GM12891 (cell line): ENCODE measurements at regions not wholly inside any gene's neighbourhood (a gene's known extent, or its start where the extent isn't known, plus 50 kb on each side); places are given as distances from the start of the nearest gene placed in this dataset.

Source experiments
- DNase-seq: peaks from one replicate; pipeline ENCODE4 v3.0.0; 2011; ENCODE audit warnings: low spot score; ENCODE audit not compliant: insufficient read length
- FAIRE-seq: peaks from 2 replicates; lab custom pipeline; 2011; peaks lifted over from hg19 to GRCh38; lab: Jason Lieb, UNC
- PAX5 ChIP-seq: IDR thresholded peaks from 2 replicates; pipeline ENCODE4 v1.6.1; 2011; ENCODE audit warnings: low read length, moderate library complexity, mild to moderate bottlenecking; ENCODE audit not compliant: insufficient read depth, severe bottlenecking
- POLR2A ChIP-seq: IDR thresholded peaks from 2 replicates; pipeline ENCODE4 v1.6.1; 2011; ENCODE audit warnings: low read depth, low read length, control low read depth
- POLR2AphosphoS5 ChIP-seq: IDR thresholded peaks from 2 replicates; pipeline ENCODE4 v1.6.1; 2011; ENCODE audit warnings: low read depth, low read length, control low read depth
- POU2F2 ChIP-seq: IDR thresholded peaks from 2 replicates; pipeline ENCODE4 v1.6.1; 2011; ENCODE audit warnings: low read depth, mild to moderate bottlenecking, control low read depth, low read length, moderate library complexity
- SPI1 ChIP-seq: IDR thresholded peaks from 2 replicates; pipeline ENCODE4 v1.6.1; 2011; ENCODE audit warnings: low read depth, low read length, control low read depth
- TAF1 ChIP-seq: IDR thresholded peaks from 2 replicates; pipeline ENCODE4 v1.6.1; 2011; ENCODE audit warnings: low read depth, low read length, control low read depth

DNA sequence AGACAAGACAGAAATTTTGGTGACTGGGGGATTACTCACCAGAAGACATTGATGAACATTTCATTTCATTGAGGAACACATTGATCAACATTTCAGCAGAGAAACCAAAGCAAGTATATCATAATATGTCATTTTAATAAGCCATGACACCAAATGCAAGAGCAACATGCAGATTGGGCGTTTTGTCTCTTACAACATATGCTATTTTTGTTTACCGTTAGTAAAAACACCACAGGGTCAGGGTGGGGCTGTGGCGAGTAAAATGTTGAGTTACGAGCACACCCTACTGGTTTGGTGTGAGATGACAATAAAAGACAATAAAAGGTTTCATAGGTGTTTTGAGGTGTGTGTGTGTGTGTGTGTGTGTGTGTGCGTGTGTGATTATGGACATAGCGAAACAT is 294.5 kb downstream of the PDGFC start:
- FAIRE-seq (no peak), DNase-seq (no peak)
- no peak for TF ChIP-seq POLR2AphosphoS5
- TF ChIP-seq PAX5 = no peak
- no peak for TF ChIP-seq SPI1
- no peak for TF ChIP-seq POU2F2
- no peak for TF ChIP-seq POLR2A
- no peak for TF ChIP-seq TAF1

GRCh38 chr4:156676116-156676851 is 295.3 kb downstream of the PDGFC start:
- FAIRE-seq (no peak), DNase-seq (no peak)
- TF ChIP-seq POU2F2 (no peak), PAX5 (no peak), SPI1 (no peak), TAF1 (no peak), POLR2AphosphoS5 (no peak), POLR2A (no peak)

DNA sequence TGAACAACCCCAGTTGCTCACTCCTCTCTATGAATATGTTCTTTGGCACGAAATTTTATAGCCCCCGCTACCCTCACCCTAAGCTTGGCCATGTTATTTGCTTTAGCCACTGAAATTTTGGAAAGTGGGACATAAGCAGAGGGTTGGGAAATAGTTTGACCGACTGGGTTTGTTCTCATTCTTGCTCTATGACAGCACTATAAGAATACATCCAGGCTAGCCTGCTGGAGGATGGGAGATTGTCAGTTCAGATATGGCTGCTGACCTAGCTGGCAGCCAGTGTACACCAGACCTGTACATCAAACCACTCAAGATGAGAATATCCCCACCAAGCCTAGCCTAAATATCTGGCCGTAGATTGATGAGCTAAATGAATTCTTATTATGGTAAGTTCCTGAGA is 298.1 kb downstream of the PDGFC start:
- DNase-seq (no peak), FAIRE-seq (no peak)
- no peak for TF ChIP-seq POLR2A
- no peak for TF ChIP-seq SPI1
- TF ChIP-seq POU2F2 = no peak
- TF ChIP-seq PAX5 = no peak
- TF ChIP-seq POLR2AphosphoS5 = no peak
- no peak for TF ChIP-seq TAF1

- no peak for DNase-seq
- no peak for FAIRE-seq
Measured at GRCh38 chr4:156672492-156673305, 298.9 kb downstream of the PDGFC start.

GRCh38 chr4:156665780-156666366 is 305.7 kb downstream of the PDGFC start:
- DNase-seq = no peak
- FAIRE-seq = no peak
- TF ChIP-seq PAX5 (no peak), POU2F2 (no peak), POLR2A (no peak), TAF1 (no peak), SPI1 (no peak), POLR2AphosphoS5 (no peak)

More at GRCh38 chr4:156672492-156673305, 298.9 kb downstream of the PDGFC start:
- no peak for TF ChIP-seq TAF1
- TF ChIP-seq POLR2A = no peak
- TF ChIP-seq POLR2AphosphoS5 = no peak
- TF ChIP-seq PAX5 = no peak
- TF ChIP-seq SPI1 = no peak
- TF ChIP-seq POU2F2 = no peak

DNA sequence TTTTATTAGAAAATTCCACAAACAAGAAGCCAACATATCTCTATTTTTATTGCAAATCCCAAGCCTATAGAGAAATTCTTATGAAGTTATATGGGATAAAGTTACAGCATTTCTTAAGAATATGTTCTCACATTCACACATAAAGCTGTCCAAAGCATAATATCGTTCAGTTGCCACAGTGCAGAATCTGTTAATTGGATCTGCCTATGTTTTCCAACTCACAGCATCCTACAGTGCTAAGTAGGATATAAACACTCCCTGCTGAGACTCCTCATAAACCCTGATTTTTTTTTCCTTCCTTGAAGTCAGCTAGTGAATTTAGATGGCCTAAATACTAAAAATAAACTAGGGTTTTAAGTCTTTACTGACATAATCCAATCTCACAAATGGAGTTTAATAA is 307.9 kb downstream of the PDGFC start:
- DNase-seq (no peak), FAIRE-seq (no peak)
- TF ChIP-seq TAF1 (no peak), POU2F2 (no peak), PAX5 (no peak), POLR2A (no peak), POLR2AphosphoS5 (no peak), SPI1 (no peak)

- DNase-seq = no peak
- TF ChIP-seq POLR2A (no peak), POLR2AphosphoS5 (no peak), POU2F2 (no peak), PAX5 (no peak), TAF1 (no peak), SPI1 (no peak)
- FAIRE-seq = no peak
Measured at GRCh38 chr4:156662921-156663320, 308.7 kb downstream of the PDGFC start.

GRCh38 chr4:156661555-156661954 is 310.0 kb downstream of the PDGFC start:
- FAIRE-seq (no peak), DNase-seq (no peak)
- TF ChIP-seq POLR2A = no peak
- no peak for TF ChIP-seq PAX5
- TF ChIP-seq TAF1 = no peak
- no peak for TF ChIP-seq SPI1
- no peak for TF ChIP-seq POU2F2
- no peak for TF ChIP-seq POLR2AphosphoS5

- DNase-seq (no peak), FAIRE-seq (no peak)
- no peak for TF ChIP-seq POU2F2
- no peak for TF ChIP-seq POLR2AphosphoS5
Measured at GRCh38 chr4:156660465-156660864, 311.1 kb downstream of the PDGFC start.

- no peak for TF ChIP-seq PAX5
- FAIRE-seq (no peak), DNase-seq (no peak)
Measured at GRCh38 chr4:156659983-156660382, 311.6 kb downstream of the PDGFC start.
